SKM-1 (cell line): ENCODE measurements at regions not wholly inside any gene's neighbourhood (a gene's known extent, or its start where the extent isn't known, plus 50 kb on each side); places are given as distances from the start of the nearest gene placed in this dataset.

ENCODE experiments used
- DNase-seq: peaks from one replicate; lab custom pipeline; 2025; ENCODE audit not compliant: unreplicated experiment; lab: John Stamatoyannopoulos, UW

GRCh38 chr7:69129951-69130350 lies 468.3 kb upstream of the AUTS2 start:
- DNase-seq = no peak

DNA sequence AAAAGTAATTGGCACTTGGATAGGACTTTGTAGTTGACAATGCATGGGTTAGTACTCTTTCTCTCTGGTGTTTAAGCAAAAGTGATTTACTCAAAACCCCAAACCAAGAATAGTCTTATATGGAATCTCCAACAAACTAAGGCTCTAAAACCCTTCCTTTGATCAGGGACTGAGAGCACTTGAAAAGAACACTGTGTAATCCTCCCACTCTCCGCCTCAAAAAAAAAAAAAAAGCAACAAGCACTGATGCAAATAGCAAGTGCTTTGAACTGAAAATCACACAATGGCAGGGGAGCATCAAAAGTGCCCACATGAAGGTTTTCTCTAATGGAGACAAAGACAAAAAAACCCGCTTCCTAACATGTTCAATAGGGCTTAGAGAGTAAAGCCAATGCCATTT lies 467.9 kb upstream of the AUTS2 start:
- no peak for DNase-seq

- DNase-seq = no peak
These were observed 464.0 kb upstream of the AUTS2 start for GRCh38 chr7:69134316-69134715.

- no peak for DNase-seq
These were observed 450.6 kb upstream of the AUTS2 start for GRCh38 chr7:69147631-69148030.

GRCh38 chr7:69149804-69150782 lies 448.2 kb upstream of the AUTS2 start:
- DNase-seq = no peak

- no peak for DNase-seq
These were observed 435.9 kb upstream of the AUTS2 start for GRCh38 chr7:69162326-69162725.

DNA sequence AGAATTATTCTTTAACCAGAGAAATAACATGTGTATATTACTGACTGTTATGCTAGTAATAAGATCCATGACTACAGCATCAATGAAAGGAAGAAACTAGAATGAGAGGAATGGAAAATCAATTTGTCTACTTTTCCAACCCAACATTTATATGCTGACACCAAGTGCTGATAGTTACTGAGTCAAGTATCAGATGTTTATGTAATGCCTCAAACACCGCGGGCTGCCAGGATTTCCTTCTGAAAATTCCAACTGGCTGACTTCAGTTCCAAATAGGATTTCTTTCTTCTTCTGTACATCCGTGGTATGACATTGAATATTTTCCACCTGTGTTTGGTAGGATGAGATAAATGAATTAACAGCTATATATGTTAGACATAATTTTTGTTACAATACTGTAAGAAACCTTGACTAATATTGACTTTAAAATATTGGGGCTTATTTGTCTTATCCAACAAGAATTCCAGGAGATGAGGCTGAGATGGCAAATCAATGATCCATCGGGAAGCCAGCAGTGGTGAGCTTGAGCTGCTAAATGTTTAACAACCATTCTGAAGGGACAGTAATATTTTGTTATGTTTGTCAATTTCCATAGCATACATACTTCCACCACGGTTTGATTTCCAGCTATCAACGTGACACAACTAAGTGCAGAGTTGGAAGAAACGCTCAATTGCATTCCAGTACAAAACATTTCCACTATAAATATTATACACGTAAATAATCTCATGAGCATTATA lies 435.2 kb upstream of the AUTS2 start:
- no peak for DNase-seq

DNA sequence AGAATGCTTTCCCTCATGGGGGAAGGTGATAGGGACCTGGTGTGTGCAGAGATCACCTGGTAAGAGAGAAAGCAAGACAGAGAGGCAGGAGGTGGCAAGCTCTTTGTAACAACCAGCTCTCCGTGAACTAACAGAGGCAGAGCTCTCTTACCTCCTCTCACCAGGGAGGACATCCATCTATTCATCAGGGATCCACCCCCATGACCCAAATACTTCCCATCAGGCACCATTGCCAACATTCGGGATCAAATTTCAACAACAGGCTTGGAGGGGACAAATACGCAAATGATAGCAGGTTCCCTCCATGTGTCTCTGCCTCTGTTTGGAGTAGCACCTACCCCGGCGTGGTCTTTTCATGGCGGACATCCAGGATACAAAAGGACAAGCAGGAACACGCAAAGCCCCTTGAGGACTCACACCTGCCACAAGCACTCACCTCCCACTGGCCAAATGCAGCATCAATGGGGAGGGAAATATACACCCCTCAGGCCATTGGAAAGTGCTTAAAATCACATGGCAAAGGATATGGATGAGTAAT lies 431.2 kb upstream of the AUTS2 start:
- no peak for DNase-seq

GRCh38 chr7:69169386-69169785 lies 428.9 kb upstream of the AUTS2 start:
- DNase-seq = no peak

- DNase-seq = no peak
These were observed 425.8 kb upstream of the AUTS2 start for GRCh38 chr7:69172357-69173077.

DNA sequence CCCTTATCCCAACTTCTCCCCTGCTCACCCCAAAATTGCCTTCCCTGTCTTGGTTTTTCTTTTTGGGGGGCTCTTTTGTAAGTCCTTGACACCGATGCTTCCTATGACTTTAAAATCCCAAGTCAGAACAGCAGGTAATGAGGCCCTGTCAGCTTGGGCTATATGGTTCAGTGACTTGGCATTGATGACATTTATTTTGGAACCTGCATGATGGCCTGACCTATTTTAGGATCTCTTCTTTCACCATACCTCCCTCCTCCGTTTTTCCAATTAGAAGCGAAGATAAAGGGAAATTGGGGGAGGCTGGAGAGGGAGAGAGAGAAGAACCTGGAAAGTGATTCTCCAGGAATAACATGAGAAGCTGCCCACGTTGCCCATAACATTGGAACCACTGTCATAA lies 424.9 kb upstream of the AUTS2 start:
- no peak for DNase-seq

DNA sequence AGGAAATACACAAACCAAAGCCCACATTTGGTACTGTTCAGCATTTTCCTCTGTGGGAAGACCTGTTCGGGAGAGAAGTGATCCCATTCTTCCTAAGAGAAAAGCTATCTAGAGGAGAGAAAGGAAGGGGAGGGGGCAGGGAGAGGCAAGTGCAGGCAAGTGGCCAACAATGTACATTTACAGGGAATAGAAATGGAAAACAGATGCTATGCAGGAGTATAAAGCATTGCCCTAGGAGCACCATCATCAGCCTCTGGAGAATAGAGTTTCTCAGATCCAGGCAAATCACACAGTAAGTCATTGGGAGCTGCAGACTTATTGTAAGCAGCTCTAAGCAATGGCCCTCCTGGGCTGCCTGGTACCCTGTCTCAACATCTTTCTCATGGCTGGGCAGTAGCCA lies 424.4 kb upstream of the AUTS2 start:
- no peak for DNase-seq

GRCh38 chr7:69176841-69177240 lies 421.4 kb upstream of the AUTS2 start:
- no peak for DNase-seq

GRCh38 chr7:69177461-69177861 lies 420.8 kb upstream of the AUTS2 start:
- no peak for DNase-seq

- no peak for DNase-seq
These were observed 420.3 kb upstream of the AUTS2 start for GRCh38 chr7:69177941-69178494.

- DNase-seq = no peak
These were observed 417.6 kb upstream of the AUTS2 start for GRCh38 chr7:69180662-69181061.

DNA sequence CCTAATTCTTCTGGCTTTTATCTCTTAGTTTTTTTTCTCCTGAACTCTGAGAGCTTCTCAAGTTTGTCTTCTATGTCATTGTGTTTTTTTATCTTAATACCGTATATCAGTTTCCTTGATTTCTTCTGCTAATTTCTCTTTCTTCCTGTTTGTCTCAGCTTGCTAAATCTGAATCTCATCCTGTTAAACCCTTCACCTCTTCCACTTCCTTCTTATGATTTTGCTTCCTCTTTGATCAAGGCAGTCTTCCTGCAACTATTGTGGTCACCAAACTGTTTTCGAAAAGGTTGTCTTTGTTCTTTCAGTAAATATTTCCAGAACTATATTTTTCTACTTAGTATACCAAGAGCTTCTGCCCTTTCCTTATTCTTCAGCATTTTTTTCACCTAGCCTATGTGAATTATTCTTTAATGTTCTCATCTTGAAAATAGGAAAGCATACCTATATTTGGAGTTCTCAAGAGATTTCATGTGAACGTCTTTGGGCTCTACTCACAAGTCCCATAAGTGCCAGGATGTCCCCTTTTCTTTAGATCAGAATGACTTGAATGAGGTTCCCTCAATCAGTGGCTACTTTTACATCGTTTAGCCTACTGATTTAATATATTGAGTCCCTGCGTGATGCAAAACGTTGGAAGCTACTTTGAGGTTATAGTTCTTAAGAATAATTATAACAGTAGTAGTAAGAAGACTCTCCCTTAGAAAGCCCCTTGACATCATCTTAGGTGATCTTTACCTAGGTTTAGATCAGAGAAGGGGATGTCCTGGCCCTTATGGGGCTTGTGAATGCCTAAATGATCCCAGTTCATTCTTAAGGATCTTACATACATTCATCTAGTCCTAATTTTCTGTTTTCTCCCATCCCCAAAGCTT lies 415.4 kb upstream of the AUTS2 start:
- peak; percentile 35 for DNase-seq

- DNase-seq = no peak
These were observed 413.9 kb upstream of the AUTS2 start for GRCh38 chr7:69184339-69184738.

- DNase-seq = no peak
These were observed 413.1 kb upstream of the AUTS2 start for GRCh38 chr7:69185170-69185569.

GRCh38 chr7:69186974-69187373 lies 411.3 kb upstream of the AUTS2 start:
- no peak for DNase-seq
